ENCODE measurements at regions not wholly inside any gene's neighbourhood (a gene's known extent, or its start where the extent isn't known, plus 50 kb on each side); places are given as distances from the start of the nearest gene placed in this dataset.

DNA sequence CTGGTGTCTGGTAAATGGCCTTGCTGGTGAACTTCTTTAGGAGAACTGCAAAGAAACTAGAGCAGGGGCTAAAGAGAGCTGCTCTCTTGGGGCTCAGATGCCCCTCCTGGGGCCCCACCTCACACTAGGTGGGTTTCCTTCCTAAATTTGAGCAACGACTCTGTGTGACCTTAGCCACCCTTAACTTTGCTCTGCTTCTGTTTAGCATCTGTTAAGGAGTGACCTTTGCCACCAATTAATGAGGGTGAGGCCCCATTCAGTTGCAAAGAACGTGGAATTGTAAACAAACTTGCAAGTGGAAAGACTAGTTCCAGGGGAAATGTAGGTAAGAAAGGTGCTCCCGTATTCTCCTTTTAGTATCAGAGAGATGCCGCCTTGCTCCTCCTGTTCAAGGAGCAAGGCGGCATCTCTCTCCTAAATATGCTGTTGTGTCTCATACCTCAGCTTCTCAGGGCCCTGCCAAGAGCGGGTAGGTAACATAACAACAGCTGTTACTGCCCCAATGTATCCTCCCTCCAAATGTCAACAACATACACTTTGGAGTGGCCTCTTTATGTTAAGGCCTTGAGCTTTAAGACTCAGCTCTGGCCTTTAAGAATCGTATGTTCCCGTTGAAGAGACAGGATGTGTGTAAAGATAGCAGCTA is 77.6 kb upstream of the FUT8 start:
- Histone ChIP-seq H3K36me3 (no peaks in the 10 kb centered on the region), H3K27ac (no peak overlapping the region), H3K27me3 (replicated peaks; ENCODE audit: insufficient read depth) (no peaks in the 10 kb centered on the region), H3K4me3 (no peak overlapping the region), H3K4me1 (ENCODE audit: control insufficient read depth in 1 of 2, low read depth in 2 of 2) (no peaks in the 10 kb centered on the region), H3K9me3 (no peaks in the 10 kb centered on the region)
- DNase-seq (ENCODE audit: low spot score) (no peak), ATAC-seq (ENCODE audit: insufficient number of reproducible peaks, low FRiP score, low read depth) (no peak)
- TF ChIP-seq, protein P1, sequence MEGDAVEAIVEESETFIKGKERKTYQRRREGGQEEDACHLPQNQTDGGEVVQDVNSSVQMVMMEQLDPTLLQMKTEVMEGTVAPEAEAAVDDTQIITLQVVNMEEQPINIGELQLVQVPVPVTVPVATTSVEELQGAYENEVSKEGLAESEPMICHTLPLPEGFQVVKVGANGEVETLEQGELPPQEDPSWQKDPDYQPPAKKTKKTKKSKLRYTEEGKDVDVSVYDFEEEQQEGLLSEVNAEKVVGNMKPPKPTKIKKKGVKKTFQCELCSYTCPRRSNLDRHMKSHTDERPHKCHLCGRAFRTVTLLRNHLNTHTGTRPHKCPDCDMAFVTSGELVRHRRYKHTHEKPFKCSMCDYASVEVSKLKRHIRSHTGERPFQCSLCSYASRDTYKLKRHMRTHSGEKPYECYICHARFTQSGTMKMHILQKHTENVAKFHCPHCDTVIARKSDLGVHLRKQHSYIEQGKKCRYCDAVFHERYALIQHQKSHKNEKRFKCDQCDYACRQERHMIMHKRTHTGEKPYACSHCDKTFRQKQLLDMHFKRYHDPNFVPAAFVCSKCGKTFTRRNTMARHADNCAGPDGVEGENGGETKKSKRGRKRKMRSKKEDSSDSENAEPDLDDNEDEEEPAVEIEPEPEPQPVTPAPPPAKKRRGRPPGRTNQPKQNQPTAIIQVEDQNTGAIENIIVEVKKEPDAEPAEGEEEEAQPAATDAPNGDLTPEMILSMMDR (IDR thresholded peaks at IDR 0.05): no peak

DNA sequence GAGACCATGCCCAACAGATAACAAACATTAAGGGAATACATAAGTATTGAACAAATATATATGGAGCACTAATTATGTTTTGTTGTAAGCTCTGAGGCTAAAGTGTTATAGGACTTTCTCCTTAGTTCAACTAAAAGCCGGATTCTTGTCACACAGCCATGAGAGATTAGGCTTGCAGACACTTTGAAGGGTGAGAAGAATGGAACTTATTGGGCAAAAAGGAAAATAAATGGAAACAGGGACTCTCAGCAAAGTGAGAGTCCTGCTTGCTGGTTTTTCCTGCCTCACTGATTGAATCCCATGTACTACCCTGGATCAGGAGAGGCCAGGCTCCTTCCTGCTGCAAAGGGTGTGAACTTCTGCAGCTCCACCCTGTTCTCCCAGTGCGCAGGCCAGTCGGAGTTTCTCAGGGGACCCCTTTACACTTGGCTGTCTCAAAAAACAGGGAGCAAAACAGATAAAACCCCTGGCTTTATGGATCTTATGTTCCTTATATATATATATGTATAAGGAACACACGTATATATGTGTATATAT is 77.1 kb upstream of the FUT8 start:
- TF ChIP-seq, protein P1 (IDR thresholded peaks at IDR 0.05): no peak
- H3K36me3 ChIP-seq: no peaks in the 10 kb centered on the region
- no peak overlapping the region for H3K4me3 ChIP-seq
- no peaks in the 10 kb centered on the region for H3K9me3 ChIP-seq
- ATAC-seq (ENCODE audit: insufficient number of reproducible peaks, low FRiP score, low read depth): no peak
- no peak for DNase-seq (ENCODE audit: low spot score)
- H3K4me1 ChIP-seq (ENCODE audit: control insufficient read depth in 1 of 2, low read depth in 2 of 2): no peaks in the 10 kb centered on the region
- H3K27me3 ChIP-seq (replicated peaks; ENCODE audit: insufficient read depth): no peaks in the 10 kb centered on the region
- no peak overlapping the region for H3K27ac ChIP-seq

DNA sequence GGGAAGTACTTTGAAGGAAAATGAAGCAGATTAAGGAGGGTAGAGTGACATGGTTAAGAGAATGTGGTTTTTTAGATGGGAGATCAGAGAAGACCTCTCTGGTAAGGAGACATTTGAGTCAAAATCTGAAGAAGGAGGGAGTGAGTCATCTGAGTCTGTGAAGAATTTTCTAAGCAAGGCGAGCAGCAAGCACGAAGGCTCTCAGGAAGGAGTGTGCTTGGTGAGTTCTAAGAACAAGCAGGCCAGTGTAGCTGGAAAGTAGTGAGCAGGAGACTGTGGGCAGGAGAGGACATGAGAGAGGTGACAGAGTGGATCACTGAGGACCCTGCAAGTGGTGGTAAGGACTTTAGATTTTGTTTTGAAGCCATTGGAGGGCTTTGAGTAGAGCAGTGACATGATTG is 76.3 kb upstream of the FUT8 start:
- no peak overlapping the region for H3K4me3 ChIP-seq
- H3K4me1 ChIP-seq (ENCODE audit: control insufficient read depth in 1 of 2, low read depth in 2 of 2): no peaks in the 10 kb centered on the region
- no peaks in the 10 kb centered on the region for H3K9me3 ChIP-seq
- H3K36me3 ChIP-seq: no peaks in the 10 kb centered on the region
- H3K27me3 ChIP-seq (replicated peaks; ENCODE audit: insufficient read depth): no peaks in the 10 kb centered on the region
- no peak overlapping the region for H3K27ac ChIP-seq
- ATAC-seq (ENCODE audit: insufficient number of reproducible peaks, low FRiP score, low read depth) (no peak), DNase-seq (ENCODE audit: low spot score) (no peak)
- TF ChIP-seq, protein P1 (IDR thresholded peaks at IDR 0.05): no peak

DNA sequence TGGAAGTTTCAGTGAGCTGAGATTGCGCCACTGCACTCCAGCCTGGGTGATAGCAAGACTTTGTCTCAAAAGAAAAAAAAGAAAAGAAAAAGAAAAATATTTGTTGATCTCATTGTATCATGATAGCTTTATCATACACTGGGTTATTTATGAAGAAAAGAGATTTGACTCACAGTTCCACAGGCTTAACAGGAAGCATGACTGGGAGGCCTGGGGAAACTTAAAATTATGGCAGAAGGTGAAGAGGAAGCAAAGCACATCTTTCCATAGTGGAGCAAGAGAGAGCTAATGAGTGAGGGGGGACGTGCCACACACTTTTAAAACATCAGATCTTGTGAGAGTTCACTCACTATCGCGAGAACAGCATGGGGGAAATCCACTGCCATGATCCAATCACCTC is 72.7 kb upstream of the FUT8 start:
- TF ChIP-seq, protein P1 (IDR thresholded peaks at IDR 0.05): no peak
- Histone ChIP-seq H3K27me3 (replicated peaks; ENCODE audit: insufficient read depth) (no peaks in the 10 kb centered on the region), H3K36me3 (no peaks in the 10 kb centered on the region), H3K4me1 (ENCODE audit: control insufficient read depth in 1 of 2, low read depth in 2 of 2) (no peaks in the 10 kb centered on the region), H3K4me3 (no peak overlapping the region), H3K27ac (no peak overlapping the region), H3K9me3 (no peaks in the 10 kb centered on the region)
- DNase-seq (ENCODE audit: low spot score) (no peak), ATAC-seq (ENCODE audit: insufficient number of reproducible peaks, low FRiP score, low read depth) (no peak)

DNA sequence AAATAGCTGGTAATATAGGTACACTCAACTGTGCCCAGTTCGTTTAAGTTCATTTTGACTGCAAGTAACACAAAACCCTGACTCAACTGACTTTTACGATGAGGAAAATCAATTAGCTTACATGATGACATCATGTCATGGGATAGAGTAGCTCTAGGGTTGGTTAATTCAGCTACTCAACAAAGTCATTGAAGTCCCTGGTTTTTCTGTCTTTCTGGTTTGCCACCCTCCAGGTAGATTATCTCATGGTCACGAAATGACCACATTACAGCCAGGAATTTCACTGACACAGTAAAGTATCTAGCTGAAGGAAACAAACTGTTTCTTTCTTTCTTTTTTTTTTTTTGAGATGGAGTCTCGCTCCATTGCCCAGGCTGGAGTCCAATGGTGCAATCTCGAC is 68.5 kb upstream of the FUT8 start:
- no peaks in the 10 kb centered on the region for H3K4me1 ChIP-seq (ENCODE audit: control insufficient read depth in 1 of 2, low read depth in 2 of 2)
- TF ChIP-seq, protein P1 (IDR thresholded peaks at IDR 0.05): no peak
- no peak for ATAC-seq (ENCODE audit: insufficient number of reproducible peaks, low FRiP score, low read depth)

More for the DNA sequence above, 68.5 kb upstream of the FUT8 start:
- H3K27ac ChIP-seq: no peak overlapping the region
- no peak for DNase-seq (ENCODE audit: low spot score)
- H3K27me3 ChIP-seq (replicated peaks; ENCODE audit: insufficient read depth): no peaks in the 10 kb centered on the region
- H3K9me3 ChIP-seq: no peaks in the 10 kb centered on the region
- no peak overlapping the region for H3K4me3 ChIP-seq
- no peaks in the 10 kb centered on the region for H3K36me3 ChIP-seq
